ENCODE measurements at regions not wholly inside any gene's neighbourhood (a gene's known extent, or its start where the extent isn't known, plus 50 kb on each side); places are given as distances from the start of the nearest gene placed in this dataset.

GRCh38 chr5:54852007-54852406, 133.4 kb downstream of the ESM1 start:
- no peak for DNase-seq (ENCODE audit: low spot score)

- DNase-seq (ENCODE audit: low spot score), result no peak
Measured at GRCh38 chr5:54851449-54851848, 133.9 kb downstream of the ESM1 start.

GRCh38 chr5:54848581-54848980, 136.8 kb downstream of the ESM1 start:
- no peak for DNase-seq (ENCODE audit: low spot score)

DNA sequence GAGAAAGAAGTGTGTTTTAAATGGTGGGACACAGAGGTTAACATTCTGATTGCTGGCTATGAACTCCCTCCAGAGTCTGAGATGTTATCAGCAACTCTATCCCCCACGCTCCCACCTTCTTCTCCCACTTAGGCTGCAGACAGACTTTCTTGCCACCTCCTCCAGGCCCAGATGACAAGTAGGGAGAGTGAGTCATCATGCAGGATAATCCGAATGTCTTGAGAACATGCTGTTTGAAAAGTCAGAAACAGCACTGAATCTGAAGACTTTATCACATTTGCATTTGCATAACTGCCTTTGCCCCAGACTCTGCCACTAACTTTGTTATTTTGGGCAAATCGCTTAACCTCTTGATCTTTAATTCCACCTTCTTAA, 139.8 kb downstream of the ESM1 start:
- no peak for DNase-seq (ENCODE audit: low spot score)

DNA sequence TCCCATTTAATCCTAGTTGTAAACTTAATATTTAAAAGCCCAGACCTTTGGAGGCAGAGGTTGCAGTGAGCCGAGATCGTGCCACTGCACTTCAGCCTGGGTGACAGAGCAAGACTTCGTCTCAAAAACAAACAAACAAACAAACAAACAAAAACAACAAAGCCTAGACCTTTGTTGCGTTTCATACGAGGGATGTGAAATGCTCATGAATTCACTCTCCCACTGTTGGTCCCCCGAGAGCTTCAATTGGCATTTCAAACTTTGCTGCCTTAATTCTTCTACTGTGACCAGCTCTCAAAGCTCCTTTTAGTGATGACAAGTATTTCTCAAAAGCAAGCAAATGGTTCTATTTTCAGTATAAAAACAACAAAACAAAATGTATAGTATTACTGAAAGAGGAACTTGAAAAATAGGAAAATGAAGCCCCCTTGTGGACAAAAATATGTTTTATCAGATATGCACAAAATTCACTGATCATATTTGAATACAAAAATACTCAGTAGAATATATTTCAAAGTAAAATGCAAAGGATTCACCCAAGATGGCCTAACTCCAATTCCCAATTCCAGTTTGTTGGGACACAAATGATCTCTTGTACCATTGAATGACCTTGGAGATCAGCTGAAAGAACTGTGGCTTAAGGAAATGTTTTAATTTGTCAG, 140.4 kb downstream of the ESM1 start:
- DNase-seq (ENCODE audit: low spot score), result peak; percentile 10

- DNase-seq (ENCODE audit: low spot score), result no peak
Measured at GRCh38 chr5:54844266-54844665, 141.1 kb downstream of the ESM1 start.

- no peak for DNase-seq (ENCODE audit: low spot score)
Measured at GRCh38 chr5:54841481-54841880, 143.9 kb downstream of the ESM1 start.

GRCh38 chr5:54838843-54839242, 146.6 kb downstream of the ESM1 start:
- no peak for DNase-seq (ENCODE audit: low spot score)

- no peak for DNase-seq (ENCODE audit: low spot score)
Measured at GRCh38 chr5:54837981-54838380, 147.4 kb downstream of the ESM1 start.

DNA sequence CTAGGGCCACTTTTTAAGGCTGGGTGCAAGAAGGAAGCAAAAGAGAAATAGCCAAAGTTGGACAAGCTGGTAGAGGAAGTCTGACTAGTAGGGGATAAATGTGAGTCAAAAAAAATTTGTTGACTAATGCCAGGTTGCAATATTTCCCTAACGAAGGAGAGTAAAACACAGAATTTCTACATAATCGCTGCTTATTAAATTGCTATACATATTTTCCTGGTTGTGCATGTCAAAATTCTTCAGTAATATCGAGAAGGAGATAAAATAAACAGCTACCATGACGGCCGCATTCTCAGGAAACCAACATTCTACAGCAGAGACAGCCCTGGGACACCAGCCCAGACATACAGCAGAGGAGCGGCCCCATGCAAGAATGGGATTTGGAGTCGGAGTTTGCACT, 148.3 kb downstream of the ESM1 start:
- no peak for DNase-seq (ENCODE audit: low spot score)

DNA sequence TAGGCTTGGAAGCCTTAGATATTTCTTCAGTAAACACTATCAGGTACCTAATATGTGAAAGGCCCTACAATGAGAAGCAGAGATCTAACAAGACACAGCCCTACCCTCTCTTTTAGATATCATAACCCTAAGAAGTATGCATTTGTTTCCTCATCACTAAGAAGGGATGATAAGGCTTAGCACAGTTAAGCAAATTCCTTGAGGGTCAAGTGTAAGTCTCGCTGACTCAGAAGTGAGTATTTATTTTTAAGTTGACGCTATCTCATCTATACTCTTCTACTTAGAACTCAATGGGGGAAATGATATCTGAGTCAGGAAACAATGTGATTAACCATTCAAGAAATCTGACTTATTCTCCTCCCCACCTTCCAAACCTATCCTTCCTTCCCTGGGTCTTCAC, 149.7 kb downstream of the ESM1 start:
- DNase-seq (ENCODE audit: low spot score), result no peak

GRCh38 chr5:54834121-54834842, 151.1 kb downstream of the ESM1 start:
- DNase-seq (ENCODE audit: low spot score), result no peak

DNA sequence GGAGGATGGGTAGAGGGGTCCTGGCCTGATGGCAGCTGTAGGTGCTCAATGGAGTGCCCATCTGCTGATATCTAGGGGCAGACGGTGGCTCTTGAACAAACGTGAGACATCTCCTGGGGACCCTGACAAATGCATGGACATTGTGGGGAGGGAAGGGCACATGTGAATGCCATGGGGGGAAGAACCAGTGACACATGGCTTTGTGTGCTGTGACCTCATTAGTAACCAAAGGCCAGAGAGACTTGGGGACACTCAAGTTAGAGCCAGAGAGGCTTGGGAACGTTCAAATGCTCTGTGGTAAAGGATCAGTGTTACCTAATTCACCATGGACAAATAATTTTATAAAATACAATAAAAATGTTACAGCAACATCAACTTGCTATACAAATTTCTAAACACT, 151.8 kb downstream of the ESM1 start:
- no peak for DNase-seq (ENCODE audit: low spot score)

GRCh38 chr5:54832858-54833257, 152.5 kb downstream of the ESM1 start:
- DNase-seq (ENCODE audit: low spot score), result no peak

DNA sequence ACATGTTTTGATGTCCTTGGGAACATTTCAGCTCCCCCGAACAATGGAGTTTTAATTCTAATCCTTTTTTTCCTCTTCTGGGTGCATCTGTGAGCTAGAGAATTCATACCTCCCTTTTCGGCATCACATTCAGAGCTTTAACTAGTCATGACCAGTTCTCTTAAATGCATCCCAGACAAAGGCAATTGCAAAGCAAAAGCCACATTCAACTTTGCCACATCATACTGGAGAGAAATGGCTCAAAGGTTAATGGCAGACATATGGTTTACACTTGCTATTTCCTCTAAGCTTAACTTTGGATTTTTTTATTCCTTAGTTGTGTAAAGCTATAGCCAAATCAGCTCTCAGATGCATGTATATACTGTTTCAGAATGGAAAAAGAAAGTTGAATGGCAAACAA, 153.3 kb downstream of the ESM1 start:
- DNase-seq (ENCODE audit: low spot score), result no peak

DNA sequence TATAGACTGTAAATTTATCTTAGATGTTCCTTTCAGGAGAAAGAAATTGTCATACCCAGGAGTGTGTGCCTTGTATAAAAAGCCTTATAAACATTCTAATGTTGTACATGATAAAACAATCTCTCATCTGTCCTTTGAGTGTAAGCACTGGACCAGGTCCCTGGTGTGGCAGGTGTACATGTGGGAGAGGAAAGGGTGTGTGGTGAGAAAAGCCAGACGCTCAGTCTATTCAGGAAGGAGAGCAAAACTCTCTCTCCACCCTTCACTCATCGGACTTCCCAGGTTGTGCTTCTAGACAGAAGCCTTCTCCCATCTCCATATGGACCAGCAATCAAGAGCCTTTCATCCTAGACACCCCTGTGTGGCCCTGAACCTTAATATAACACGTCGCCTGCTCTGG, 154.2 kb downstream of the ESM1 start:
- no peak for DNase-seq (ENCODE audit: low spot score)

GRCh38 chr5:54829676-54830535, 155.5 kb downstream of the ESM1 start:
- DNase-seq (ENCODE audit: low spot score), result no peak

DNA sequence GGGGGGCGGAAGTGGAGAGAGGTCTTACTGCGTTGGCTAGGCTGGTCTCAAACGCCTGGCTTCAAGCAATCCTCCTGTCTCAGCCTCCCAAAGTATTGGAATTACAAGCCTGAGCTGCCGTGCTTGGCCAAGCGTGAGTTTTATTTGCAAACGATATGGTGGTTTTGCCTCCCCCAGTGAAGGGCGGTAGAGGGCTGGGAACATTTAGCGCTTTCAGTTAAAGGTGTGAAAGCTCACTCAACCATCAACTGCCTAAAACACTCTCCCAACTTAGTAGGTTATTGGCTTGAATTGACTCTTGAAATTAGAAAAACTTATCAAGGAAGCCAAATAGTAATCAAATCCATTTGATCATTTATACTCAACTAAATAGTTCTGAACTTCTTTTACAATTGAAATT, 156.3 kb downstream of the ESM1 start:
- DNase-seq (ENCODE audit: low spot score), result no peak

DNA sequence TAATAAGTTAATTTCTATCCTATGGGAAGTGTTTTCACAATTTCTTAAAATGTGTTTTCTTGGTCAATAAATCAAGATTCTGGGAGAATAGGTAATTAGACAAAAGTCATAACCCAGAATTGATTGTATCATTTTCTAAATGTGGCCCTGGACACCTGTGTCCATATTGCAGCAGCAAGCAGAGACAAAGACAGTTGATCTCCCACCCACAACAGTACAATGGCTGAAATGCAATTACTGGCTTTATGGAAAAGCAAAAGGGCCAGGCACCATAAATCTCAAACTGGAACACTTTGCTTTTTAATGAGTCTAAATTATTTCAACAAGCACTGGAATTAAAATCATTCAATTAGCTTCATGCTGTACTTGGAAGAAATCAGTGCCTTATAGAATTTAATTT, 157.2 kb downstream of the ESM1 start:
- DNase-seq (ENCODE audit: low spot score), result no peak

DNA sequence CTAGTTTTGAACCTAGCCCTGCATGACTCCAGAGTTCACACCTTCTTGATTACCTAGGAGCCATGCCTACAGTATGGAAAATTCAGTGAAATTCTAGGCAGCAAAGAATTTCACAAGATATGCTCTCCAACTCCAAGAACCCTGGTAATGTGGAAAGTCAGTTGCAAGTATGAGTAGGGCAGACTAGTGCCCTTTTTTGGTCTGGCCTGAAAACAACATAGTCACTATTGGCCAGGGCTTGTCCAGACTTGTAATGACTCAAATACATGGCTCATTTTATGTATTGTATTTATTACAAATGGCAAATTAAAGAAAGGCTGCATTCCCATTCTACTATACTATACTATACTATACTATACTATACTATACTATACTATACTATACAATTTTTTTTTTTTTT, 160.4 kb downstream of the ESM1 start:
- DNase-seq (ENCODE audit: low spot score), result no peak

- no peak for DNase-seq (ENCODE audit: low spot score)
Measured at GRCh38 chr5:54823006-54823405, 162.4 kb downstream of the ESM1 start.

DNA sequence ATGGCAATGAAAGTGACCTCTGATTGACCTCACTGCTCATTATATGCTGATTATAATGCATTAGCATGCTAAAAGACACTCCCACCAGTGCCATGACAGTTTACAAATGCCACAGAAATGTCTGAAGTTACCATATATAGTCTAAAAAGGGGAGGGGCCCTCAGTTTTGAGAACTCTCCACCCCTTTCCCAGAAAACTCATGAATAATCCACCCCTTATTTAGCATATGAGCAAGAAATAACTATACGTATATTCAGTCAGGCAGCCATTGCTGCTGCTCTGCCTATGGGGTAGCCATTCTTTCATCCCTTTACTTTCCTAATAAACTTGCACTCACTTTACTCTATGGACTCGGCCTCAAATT, 163.1 kb downstream of the ESM1 start:
- no peak for DNase-seq (ENCODE audit: low spot score)
